ENCODE measurements at regions not wholly inside any gene's neighbourhood (a gene's known extent, or its start where the extent isn't known, plus 50 kb on each side); places are given as distances from the start of the nearest gene placed in this dataset.

GRCh38 chr7:155984609-155985405, 172.5 kb upstream of the SHH start:
- no peak for DNase-seq

DNA sequence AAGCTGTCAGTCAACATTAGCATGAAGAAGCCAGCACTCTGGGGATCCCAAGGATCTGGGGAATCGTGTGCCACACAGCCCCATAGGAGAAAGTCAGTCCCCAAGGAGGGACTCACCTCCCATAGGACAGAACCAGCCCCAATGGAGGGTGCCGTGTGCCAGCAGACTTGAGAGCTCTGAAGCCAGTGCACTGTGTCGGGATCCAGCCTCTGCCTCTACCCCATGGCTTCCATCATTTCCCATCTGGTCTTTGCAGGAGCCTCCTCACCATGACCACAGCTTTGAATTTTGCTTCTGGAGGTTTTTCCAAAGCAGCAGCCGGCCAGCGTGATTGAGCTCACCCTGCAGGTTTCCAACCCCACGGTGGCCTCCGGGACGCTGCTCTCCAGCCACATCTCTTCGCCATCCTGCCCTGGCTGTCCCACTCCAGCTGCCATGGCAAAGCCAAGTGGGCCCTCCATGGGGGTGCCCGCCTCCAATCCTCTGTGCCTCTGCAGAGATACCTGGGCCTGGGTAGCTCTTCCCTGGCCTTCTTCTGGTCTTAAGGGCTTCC, 171.8 kb upstream of the SHH start:
- DNase-seq: no peak

DNA sequence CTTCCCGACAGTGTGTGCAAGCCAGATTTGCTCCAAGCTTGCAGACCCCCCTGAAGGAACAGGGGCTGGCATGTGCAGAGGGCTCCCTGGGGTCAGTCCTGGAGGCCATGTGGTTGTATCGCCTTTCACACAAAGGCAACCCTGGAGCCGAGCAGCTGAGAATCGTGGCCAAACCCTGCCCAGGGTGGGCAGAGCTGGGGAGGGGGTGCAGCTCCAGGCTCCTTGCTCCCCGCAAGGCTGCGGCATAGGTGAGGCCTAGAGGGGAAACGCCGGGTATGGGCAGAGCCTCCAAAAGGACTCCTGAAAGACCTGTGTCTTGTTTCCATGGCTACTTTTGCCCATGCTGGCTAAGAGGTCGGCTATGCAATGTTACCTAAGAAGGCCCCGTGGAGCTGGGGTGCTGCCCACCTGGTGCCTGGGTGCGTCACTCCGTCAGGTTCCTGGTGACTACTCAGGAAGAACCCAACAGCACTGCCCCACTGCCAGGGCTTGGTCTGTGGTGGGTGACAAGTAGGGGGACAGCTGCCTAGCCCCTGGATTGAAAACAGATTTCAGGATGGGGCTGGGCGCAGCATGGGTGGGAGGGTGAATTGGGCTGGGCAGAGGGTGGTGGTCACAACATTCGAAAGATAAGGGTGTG, 171.0 kb upstream of the SHH start:
- no peak for DNase-seq

GRCh38 chr7:155981703-155982102, 169.4 kb upstream of the SHH start:
- DNase-seq: no peak

GRCh38 chr7:155980841-155981240, 168.6 kb upstream of the SHH start:
- no peak for DNase-seq

DNA sequence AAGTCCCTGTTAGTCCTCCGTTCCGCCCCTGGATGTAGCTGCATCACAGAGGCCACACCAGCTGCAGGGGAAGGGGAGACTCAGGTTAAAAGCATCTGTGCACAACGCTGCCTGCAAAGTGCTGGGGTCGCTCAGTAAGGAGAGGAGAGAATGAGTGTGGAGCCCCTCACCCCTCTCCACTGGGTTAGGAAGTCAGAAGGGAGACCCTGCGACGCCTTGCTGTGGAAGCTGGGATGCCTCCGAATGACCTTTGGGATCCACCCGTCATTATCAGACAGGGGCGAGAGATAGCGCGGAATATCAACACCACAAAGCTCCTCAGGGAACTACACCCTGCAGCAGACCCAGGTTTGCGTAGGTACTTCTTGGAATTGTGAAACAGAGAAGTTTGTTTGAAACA, 167.7 kb upstream of the SHH start:
- DNase-seq: no peak

DNA sequence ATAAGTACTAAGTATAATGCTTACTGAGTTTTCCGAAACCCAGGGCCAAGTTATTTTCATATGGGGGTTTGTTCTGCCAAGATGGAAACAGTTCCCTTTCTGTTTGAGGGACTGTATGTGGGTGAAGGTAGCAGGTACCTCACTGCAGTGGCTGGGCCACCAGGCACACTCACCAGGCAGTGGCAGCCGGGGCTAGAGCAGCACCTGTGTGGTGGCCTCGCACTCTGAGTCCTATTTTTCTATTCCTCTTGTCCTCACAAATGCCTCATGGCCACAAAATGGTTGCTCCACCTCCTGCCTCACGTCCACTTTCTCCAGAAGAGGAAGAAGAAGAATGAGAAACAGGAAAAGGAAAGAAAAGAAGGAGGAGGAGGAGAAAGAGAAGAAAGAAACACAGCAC, 167.3 kb upstream of the SHH start:
- DNase-seq: no peak

GRCh38 chr7:155975490-155975889, 163.2 kb upstream of the SHH start:
- no peak for DNase-seq

- no peak for DNase-seq
These were observed 162.1 kb upstream of the SHH start for GRCh38 chr7:155974186-155974897.

- DNase-seq: no peak
These were observed 161.3 kb upstream of the SHH start for GRCh38 chr7:155973451-155973997.

- DNase-seq: no peak
These were observed 160.6 kb upstream of the SHH start for GRCh38 chr7:155972651-155973390.

DNA sequence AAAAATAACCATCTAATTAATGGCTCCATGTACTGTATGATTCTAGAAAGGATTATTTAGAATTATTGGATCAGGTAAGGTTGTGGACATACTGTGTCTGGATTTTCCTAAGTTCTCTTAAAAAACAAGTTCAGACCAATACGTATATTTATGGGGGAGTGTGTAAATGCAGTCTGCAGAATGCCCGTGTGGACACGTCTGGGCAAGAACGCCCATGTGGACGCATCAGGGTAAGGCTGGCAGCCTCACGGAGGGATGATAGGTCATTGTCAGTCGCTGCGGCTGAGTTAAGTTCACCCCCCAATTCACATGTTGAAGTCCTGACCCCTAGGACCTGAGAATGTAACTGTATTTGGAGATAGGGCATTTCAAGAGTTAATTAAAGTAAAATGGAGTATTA, 160.0 kb upstream of the SHH start:
- DNase-seq: no peak

GRCh38 chr7:155971180-155971770, 159.0 kb upstream of the SHH start:
- DNase-seq: no peak

DNA sequence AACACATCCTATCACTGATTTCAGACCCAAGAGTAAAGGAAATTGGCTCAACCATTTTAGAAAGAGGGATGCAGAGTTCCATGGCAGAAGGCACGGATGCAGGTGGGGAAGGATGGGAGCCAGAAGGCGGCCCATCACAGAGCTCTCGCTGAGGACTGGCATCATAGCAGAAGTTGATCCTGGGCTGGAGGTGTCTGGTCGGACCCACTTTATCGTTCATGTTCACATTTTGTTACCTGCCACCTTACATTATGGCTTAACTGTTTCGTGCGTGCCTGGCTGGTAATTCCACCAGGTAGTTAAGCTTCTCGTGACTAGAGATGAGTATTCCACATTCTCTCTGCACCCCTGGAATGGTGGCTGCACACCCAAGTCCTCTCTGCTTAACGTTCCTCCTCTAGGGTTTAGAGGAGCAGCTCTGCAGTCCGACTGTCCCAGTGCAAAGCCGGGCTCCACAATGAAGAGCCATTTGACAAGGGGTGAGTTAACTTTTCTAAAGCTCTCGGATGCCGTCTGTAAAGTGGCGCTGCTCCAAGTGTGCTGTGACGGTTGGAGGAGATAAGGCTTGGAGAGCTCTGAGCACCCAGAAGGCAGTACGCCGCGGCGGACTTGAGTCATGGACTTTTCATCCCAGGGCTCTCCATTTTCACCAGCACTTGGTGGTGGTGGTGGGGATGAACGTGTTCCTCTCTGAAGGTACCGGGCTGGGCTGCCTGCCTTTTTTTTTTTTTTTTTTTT, 157.1 kb upstream of the SHH start:
- DNase-seq: no peak

GRCh38 chr7:155965010-155965409, 152.7 kb upstream of the SHH start:
- no peak for DNase-seq

GRCh38 chr7:155964543-155964942, 152.3 kb upstream of the SHH start:
- no peak for DNase-seq

- no peak for DNase-seq
These were observed 151.5 kb upstream of the SHH start for GRCh38 chr7:155963771-155964195.

DNA sequence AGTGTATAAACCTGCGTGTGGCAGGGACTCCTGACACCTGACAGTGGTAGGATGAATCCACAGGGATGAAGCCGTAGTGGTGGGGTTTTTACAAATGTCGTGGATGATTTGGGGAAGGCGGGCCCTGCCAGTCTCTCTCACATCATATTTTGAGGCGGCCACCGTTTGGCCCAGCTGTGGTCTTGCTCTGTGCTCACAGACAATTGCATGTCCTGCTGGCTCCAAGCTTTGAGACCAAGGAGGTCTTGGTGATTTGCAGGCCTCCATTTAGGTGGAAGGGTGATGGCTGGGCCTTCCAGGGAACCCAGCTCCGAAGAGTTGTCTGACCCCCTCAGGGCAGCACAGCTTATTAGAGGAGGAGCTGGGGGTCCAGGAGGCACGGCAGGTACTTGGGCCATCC, 151.1 kb upstream of the SHH start:
- no peak for DNase-seq

DNA sequence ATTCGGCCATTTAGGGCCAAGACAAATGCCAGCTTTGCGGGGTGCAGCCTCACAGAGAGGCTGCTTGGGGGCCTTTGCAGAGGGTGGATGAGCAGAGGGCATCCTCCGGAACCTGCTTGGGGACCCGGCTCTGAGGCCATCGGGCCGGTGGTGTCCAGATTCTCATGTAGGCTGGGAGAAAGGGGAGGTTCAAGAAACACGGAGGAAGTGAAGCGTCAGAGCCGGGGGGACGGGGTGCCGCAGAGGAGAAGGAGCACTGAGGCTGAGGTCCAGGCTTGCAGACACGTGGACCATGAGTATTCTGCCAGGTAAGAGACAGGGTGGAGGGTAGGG, 150.7 kb upstream of the SHH start:
- no peak for DNase-seq

DNA sequence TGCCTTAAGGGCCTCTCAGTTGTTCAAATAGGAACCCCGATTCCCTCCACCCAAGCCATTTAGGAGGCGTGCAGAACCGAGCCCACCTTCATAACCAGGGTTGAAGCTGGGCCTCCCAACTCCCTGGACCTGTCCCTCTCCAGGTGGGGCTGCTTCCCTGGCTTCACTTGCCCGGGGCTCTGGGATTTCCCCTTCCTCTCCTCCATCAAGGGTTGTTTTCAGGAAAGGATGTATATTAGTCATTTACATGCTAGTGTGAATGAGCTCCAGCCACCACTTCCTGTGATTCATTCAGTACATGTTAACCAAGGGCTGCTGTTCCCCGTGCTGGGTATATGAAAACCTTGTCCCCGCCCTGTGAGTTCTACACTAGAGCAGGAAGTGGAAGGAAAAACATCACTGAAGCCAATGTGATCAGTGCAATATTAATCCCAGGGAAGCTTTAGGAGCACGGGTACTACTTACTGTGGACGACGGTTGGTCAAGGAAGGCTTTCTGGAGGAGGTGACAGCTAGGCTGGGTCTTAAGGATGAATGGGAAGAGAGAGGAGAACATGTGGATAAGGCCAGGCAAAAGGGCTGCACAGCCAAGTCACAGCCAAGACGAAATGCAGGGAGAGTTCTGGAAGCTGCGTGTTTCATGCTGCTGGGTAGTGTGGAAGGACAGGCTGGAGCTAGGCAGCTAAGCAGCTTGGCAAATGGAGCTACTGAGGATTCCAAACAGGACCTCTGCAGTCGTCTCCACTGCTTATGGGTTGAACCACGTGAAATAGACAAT, 150.1 kb upstream of the SHH start:
- DNase-seq: no peak

Data from stimulated activated naive CD4-positive, alpha-beta T cell (primary cell).